HG02759 (cell line): ENCODE measurements at regions not wholly inside any gene's neighbourhood (a gene's known extent, or its start where the extent isn't known, plus 50 kb on each side); places are given as distances from the start of the nearest gene placed in this dataset.

Experiments used
- ATAC-seq: cut with Tn5 transposase; IDR thresholded peaks from one replicate; pipeline ENCODE4 v1.9.1; 2021; ENCODE audit warnings: mild to moderate bottlenecking, moderate library complexity; ENCODE audit not compliant: unreplicated experiment

- no peak for ATAC-seq
Measured at GRCh38 chr22:49364398-49364797, 463.3 kb downstream of the BRD1 start.

GRCh38 chr22:49363526-49364230 lies 464.0 kb downstream of the BRD1 start:
- no peak for ATAC-seq

- ATAC-seq = no peak
Measured at GRCh38 chr22:49362211-49362839, 465.3 kb downstream of the BRD1 start.

- no peak for ATAC-seq
Measured at GRCh38 chr22:49361164-49361563, 466.5 kb downstream of the BRD1 start.

DNA sequence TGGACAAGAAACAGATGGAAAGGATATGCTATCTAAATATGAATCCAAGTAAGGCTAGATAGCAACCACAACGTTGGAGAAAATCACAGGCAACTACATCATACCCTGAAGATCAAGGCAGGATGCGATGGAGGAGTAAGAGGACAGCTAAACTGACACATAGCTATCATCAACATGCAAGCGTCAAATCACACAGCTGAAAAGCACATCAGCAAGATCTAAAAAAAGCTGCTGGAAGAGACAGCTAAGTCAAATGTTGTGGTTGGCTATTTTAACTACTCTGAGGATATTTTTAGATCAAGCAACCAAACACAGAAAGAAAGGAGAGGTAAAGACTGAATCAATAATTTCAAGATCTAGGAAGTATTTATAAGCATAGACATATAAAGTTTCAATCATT lies 466.9 kb downstream of the BRD1 start:
- no peak for ATAC-seq

DNA sequence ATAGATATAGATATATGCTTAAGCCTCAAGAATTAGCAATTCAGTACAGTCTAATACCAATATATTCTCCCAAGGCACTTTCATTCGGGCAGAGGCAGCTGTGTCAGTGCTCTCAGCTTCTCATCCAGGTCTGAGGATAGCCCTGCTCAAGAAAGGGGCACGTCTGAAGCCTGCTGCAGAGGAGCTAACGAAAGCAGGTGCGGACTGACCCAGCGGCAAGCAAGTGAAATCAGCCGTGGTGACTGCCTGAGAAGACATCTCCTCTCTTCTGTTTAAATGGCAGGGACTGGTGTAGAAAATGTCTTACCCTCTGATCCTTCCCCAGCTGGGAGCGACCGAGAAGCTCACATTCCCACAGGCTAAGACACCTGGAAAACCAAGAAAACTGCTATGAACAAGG lies 468.6 kb downstream of the BRD1 start:
- no peak for ATAC-seq

- no peak for ATAC-seq
Measured at GRCh38 chr22:49357661-49358440, 469.8 kb downstream of the BRD1 start.

DNA sequence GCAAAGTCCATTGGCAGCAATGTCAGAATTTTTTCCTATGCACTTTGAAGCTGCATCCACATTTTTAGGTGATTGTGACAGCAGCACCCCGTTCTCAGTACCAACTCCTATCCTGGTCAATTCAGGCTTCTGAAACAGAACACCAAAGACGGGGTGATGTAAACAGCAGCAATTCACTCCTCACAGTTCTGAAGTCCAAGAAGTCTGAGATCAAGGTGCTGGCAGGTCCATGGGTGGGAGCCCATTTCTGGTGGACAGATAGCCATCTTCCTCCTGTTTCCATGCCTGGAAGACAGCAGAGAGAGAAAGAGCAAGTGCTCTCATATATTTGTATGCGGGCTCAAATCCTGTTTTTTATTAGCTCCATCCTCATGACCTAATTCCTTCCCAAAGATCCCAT lies 471.2 kb downstream of the BRD1 start:
- ATAC-seq = no peak

GRCh38 chr22:49355211-49355920 lies 472.3 kb downstream of the BRD1 start:
- ATAC-seq = no peak

DNA sequence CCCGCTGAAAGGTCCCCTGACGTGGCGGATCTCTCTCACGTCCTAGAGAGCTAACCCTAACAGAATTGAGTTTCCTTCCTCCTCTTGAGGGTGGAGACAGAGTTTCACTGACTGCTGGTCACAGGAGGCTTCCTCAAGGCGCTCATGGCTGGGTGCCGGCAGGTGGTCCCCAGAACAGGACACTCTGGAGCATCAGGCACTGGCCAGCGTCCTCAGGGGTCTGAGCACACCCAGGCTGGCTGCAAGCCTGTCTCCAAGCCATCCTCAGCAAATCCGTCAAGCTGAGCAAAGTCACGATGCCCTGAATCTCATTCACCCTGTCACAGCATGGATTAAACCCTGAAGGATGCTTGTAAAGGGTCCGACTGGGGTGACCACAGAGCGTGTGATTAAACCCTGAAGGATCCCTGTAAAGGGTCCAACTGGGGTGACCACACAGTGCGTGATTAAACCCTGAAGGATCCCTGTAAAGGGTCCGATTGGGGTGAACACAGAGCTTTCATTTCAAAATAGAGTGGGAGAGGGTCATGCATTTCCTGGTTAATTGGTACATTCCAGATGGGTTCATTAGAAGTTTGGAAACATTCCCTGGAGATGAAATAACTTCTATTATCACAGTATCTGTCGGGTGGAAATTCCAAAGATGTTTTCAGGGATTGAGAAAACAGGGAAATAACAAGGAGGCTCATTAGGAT lies 473.0 kb downstream of the BRD1 start:
- ATAC-seq = no peak

DNA sequence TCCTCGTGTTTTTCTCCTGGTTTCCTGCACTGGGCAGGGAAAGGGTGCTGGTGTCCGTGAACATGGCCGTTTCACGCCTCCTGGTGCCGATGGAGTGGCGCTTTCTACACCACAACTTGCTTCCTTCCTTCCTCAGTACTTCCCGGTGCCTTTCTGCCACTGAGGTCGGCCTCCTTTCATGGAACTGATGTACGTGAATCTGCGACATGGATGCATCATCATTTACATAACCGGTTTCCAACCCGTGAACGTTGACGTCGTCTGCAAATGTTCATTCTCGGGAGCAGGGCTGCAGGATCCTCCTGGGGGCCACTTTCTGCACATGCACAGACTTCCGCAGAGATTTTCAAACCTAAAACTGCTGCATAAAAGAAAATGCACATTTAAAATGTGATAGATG lies 474.4 kb downstream of the BRD1 start:
- ATAC-seq = no peak

DNA sequence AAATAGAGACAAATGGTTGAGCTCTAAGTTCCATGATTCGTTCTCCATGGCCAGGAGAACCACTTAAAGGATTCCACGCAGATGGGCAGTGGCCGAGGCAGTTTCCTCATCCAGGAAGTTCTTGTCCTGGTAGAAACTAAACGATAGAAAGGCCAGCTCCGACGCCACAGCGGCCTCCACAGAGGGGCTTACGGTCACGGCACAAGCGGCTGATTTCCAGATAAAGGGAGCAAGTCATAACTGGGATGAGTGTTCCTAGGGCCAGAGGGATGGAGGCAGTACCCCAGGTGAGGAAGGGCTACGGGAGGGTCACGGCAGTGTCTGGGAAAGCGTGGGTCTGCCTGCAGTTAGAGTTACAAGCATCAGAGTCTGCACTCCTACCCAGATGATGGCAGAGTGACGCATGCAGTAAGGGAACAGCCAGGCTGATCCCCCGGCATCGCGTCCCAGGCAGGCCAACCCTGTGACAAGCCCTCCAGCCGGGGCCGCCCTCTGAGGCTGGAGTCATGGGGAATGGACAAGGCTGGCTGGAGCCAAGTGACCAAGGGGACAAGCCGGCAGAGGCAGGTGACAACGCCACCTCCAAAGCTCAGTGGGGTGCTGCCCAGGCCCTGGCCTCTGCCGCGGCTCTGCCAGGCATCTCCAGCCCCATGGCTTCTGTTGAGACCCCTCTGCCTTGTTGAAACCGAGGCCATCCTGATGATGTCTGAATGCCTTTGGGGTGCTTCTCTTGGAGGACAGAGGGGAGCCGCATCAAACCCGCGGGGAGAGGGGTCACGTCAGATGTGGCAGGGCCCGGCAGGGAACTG lies 475.1 kb downstream of the BRD1 start:
- ATAC-seq = no peak

DNA sequence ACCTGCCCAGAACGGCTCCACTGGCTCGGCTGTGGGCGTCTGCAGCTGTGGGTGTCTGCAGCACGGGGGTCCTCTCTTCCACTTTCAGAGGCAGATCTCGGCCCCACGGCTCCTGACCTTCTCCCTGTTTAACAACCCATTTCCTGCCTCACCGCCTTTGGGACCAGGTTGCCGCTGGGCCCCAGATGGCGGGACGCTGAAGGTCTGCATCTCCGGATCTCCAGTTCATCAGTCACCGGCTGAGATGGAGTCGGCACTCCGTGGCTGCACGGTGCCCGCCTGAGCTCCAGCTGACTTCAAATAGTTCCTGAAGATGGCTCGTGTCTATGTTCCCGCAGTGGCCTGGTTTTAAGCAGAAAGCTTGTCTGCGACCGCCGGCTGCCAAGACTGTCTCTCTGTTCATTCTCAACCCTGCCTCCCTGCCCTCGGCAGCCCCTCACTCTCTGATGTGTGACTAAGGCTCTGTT lies 475.9 kb downstream of the BRD1 start:
- ATAC-seq = no peak

DNA sequence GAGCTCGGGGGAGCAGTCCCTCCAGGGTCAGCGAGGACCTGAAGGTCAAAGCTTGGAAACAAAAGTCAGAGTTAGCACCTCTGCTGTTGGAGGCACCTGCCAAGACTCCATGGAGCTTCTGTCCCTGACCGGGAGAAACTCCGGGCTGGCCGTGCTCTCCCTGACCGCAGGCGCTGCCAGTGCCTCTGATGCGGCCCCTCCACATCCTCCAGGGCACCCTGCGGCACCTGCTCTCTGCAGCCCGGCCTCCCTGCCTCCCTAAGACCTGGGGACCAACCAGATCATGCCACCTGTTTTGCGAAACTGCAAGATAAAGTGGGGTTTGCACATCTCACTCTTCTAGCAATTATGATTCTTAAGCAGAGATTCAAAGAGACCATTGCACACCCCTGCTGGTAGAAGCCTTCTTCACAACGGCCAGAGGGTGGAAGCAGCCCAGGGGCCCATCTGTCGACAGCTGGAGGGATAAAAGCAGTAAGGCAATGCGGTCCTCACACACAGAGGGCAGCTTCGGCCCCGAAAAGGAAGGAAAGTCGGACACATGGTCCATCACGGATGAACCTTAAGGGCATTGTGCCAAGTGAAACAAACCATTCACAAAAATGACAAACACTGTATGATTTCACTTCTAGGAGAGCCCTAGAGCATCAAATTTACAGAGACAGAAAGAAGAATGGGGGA lies 477.1 kb downstream of the BRD1 start:
- ATAC-seq = no peak

- ATAC-seq = no peak
Measured at GRCh38 chr22:49349841-49350381, 477.8 kb downstream of the BRD1 start.

GRCh38 chr22:49349181-49349835 lies 478.4 kb downstream of the BRD1 start:
- ATAC-seq = no peak

DNA sequence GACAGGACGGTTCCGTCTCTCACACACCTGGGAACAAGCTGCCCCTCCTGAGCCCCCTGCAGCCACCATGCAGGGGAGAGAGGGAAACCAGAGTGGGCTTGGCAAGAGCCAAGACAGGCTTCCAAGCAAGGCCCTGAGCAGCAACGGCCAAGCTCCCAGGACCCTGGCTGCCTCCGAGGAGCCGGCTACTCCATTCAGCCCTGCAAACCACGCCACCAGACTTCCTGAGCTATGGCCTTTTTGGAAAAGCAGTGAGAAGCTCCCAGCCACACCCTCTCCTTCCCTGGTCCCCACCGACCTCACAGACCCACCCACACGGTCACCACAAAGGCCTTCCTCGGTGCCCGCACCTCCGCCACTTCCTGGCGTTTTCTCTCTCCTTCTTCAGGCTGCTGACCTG lies 479.0 kb downstream of the BRD1 start:
- ATAC-seq = no peak

GRCh38 chr22:49347376-49347775 lies 480.3 kb downstream of the BRD1 start:
- no peak for ATAC-seq

- no peak for ATAC-seq
Measured at GRCh38 chr22:49345896-49346295, 481.8 kb downstream of the BRD1 start.
